WTC11 (cell line): ENCODE measurements at regions not wholly inside any gene's neighbourhood (a gene's known extent, or its start where the extent isn't known, plus 50 kb on each side); places are given as distances from the start of the nearest gene placed in this dataset.

Experiments
- ATAC-seq: fragments of 200-7000 bp; cut with Tn5 transposase; 2 replicates; pipeline ENCODE4 v1.10.0; 2021; ENCODE audit warnings: mild to moderate bottlenecking, moderate library complexity
- CTCF ChIA-PET: fragments of 300-600 bp; sonication (Branson Sonifier 250); formaldehyde crosslinking; loops from one replicate; lab custom pipeline; 2021; ENCODE audit warnings: antibody characterized with exemption; lab: Charles Lee
- POLR2A ChIA-PET: fragments of 350-600 bp; sonication (Branson Sonifier 250); formaldehyde crosslinking; loops from one replicate; lab custom pipeline; 2021; ENCODE audit warnings: antibody characterized with exemption; lab: Charles Lee
- DNase-seq: peaks from one replicate; pipeline ENCODE4 v3.0.0; 2021; ENCODE audit warnings: low spot score
- H3K27ac Mint-ChIP-seq: 2 replicates; pipeline ENCODE4 v1.8.0; 2021; ENCODE audit warnings: mixed read lengths
- H3K27me3 Mint-ChIP-seq: 2 replicates; pipeline ENCODE4 v1.8.0; 2021; ENCODE audit warnings: low read depth, mild to moderate bottlenecking, moderate library complexity, mixed read lengths
- H3K36me3 Mint-ChIP-seq: 2 replicates; pipeline ENCODE4 v1.8.0; 2021; ENCODE audit warnings: mixed read lengths
- H3K4me1 Mint-ChIP-seq: 2 replicates; pipeline ENCODE4 v1.8.0; 2022; ENCODE audit warnings: mixed read lengths
- H3K4me3 Mint-ChIP-seq: 2 replicates; pipeline ENCODE4 v1.8.0; 2021; ENCODE audit warnings: mild to moderate bottlenecking, moderate library complexity, mixed read lengths
- H3K9me3 Mint-ChIP-seq: 2 replicates; pipeline ENCODE4 v1.8.0; 2021; ENCODE audit warnings: mixed read lengths
- CDX4 ChIP-seq: fragments of 250-450 bp; sonication (Bioruptor Pico); IDR thresholded peaks from 2 replicates; pipeline ENCODE4 v1.9.0; 2021; ENCODE audit warnings: moderate library complexity, mild to moderate bottlenecking, inconsistent platforms, borderline replicate concordance
- CREM ChIP-seq: sonication (generic); formaldehyde crosslinking; IDR thresholded peaks from 2 replicates; pipeline ENCODE4 v1.8.1; 2022; ENCODE audit warnings: mild to moderate bottlenecking, missing genetic modification reagents, moderate library complexity
- CTCF ChIP-seq: fragments of 200-600 bp; IDR thresholded peaks from 2 replicates; pipeline ENCODE4 v1.8.0; 2022; ENCODE audit warnings: antibody characterized with exemption
- HMGXB4 ChIP-seq: sonication (generic); formaldehyde crosslinking; IDR thresholded peaks from 2 replicates; pipeline ENCODE4 v1.8.1; 2023; ENCODE audit warnings: mild to moderate bottlenecking, moderate library complexity, missing genetic modification reagents
- IRF2 ChIP-seq: sonication (generic); formaldehyde crosslinking; IDR thresholded peaks from 2 replicates; pipeline ENCODE4 v1.8.0; 2022; ENCODE audit warnings: low read depth, missing genetic modification reagents, borderline replicate concordance
- MAX ChIP-seq: sonication (generic); formaldehyde crosslinking; IDR thresholded peaks from 2 replicates; pipeline ENCODE4 v1.8.0; 2022; ENCODE audit warnings: mild to moderate bottlenecking, missing genetic modification reagents
- MLX ChIP-seq: sonication (generic); formaldehyde crosslinking; IDR thresholded peaks from 2 replicates; pipeline ENCODE4 v1.8.1; 2023; ENCODE audit warnings: mild to moderate bottlenecking, missing genetic modification reagents, moderate library complexity
- STAT6 ChIP-seq: sonication (generic); formaldehyde crosslinking; conservative IDR thresholded peaks from 2 replicates; pipeline ENCODE4 v1.8.1; 2023; ENCODE audit warnings: mild to moderate bottlenecking, low read depth, missing genetic modification reagents, moderate library complexity
- ZNF532 ChIP-seq: fragments of 250-450 bp; sonication (Bioruptor Pico); IDR thresholded peaks from 2 replicates; pipeline ENCODE4 v1.9.0; 2021; ENCODE audit warnings: mild to moderate bottlenecking, borderline replicate concordance

- no peak for TF ChIP-seq CTCF
- TF ChIP-seq HMGXB4 (CRISPR knock-in tag), result no peak
- TF ChIP-seq IRF2, result no peak
- TF ChIP-seq MAX (CRISPR knock-in tag), result no peak
- TF ChIP-seq CDX4 (CRISPR knock-in tag), result no peak
- TF ChIP-seq, all 79 proteins: peak for 0
Measured at GRCh38 chr2:16302431-16303272, 362.3 kb downstream of the MYCN start (continued).

GRCh38 chr2:16301961-16302360 lies 361.6 kb downstream of the MYCN start:
- Mint-ChIP-seq H3K4me3 (no peak overlapping the region), H3K4me1 (peaks cover 25% of the 10 kb centered on the region), H3K36me3 (peaks cover 8% of the 10 kb centered on the region; the same call in 1 of the 2 replicates), H3K27me3 (no peaks in the 10 kb centered on the region), H3K27ac (no peak overlapping the region), H3K9me3 (peaks cover 24% of the 10 kb centered on the region)
- POLR2A ChIA-PET, result interaction anchor here (1.1 kb wide), 1 partner anchor 83 kb away, joined by 3 read pairs; no protein-coding TSS in a partner anchor
- TF ChIP-seq STAT6 (CRISPR knock-in tag), result no peak
- no peak for TF ChIP-seq MAX (CRISPR knock-in tag)
- TF ChIP-seq MLX (CRISPR knock-in tag), result no peak
- no peak for TF ChIP-seq CREM (CRISPR knock-in tag)
- no peak for TF ChIP-seq ZNF532
- ATAC-seq (no peak), DNase-seq (no peak)
- CTCF ChIA-PET, result interaction anchor here (0.8 to 1.2 kb wide), 2 partner anchors 20 to 83 kb away, joined by 5 read pairs; no protein-coding TSS in a partner anchor
